IMR-90 (cell line): ENCODE measurements at regions not wholly inside any gene's neighbourhood (a gene's known extent, or its start where the extent isn't known, plus 50 kb on each side); places are given as distances from the start of the nearest gene placed in this dataset.

Experiments used
- ATAC-seq: fragments of 200-7000 bp; cut with Tn5 transposase; 2 replicates; pipeline ENCODE4 v1.9.1; 2020; ENCODE audit warnings: low read depth, mild to moderate bottlenecking, moderate library complexity
- BruUV-seq: library from RNA; stranded (reverse); fragments of 400-500 nt; replicated peaks from 2 replicates; lab custom pipeline; 2021; lab: Mats Ljungman, UMichigan
- CTCF ChIA-PET: fragments of 300-600 bp; formaldehyde crosslinking; extraction: SDS; loops from one replicate; lab custom pipeline; 2021; ENCODE audit warnings: antibody characterized with exemption; lab: Yijun Ruan, JAX
- POLR2A ChIA-PET: fragments of 300-600 bp; sonication (Branson Sonifier 250); formaldehyde crosslinking; loops from one replicate; lab custom pipeline; 2022; ENCODE audit warnings: antibody characterized with exemption; ENCODE audit not compliant: unreplicated experiment; lab: Charles Lee
- DNase-seq: peaks from one replicate; pipeline ENCODE4 v3.0.0; 2013
- H2AFZ ChIP-seq: replicated peaks from 2 replicates; pipeline ENCODE3; 2013; ENCODE audit warnings: low read length, mild to moderate bottlenecking; ENCODE audit not compliant: poor library complexity
- H2AK5ac ChIP-seq: 2 replicates; pipeline ENCODE4 v1.6.1; 2013; ENCODE audit warnings: low read depth, low read length, inconsistent platforms
- H2AK9ac ChIP-seq: replicated peaks from 2 replicates; pipeline ENCODE3; 2013; ENCODE audit warnings: mild to moderate bottlenecking, low read depth, low read length, moderate library complexity; ENCODE audit not compliant: poor library complexity
- H2BK120ac ChIP-seq: 2 replicates; pipeline ENCODE4 v1.6.1; 2013; ENCODE audit warnings: low read depth, low read length, inconsistent platforms
- H2BK15ac ChIP-seq: 3 replicates; pipeline ENCODE4 v1.6.1; 2013; ENCODE audit warnings: low read depth, low read length, inconsistent platforms
- H2BK20ac ChIP-seq: 2 replicates; pipeline ENCODE4 v1.6.1; 2013; ENCODE audit warnings: low read depth, mild to moderate bottlenecking, inconsistent platforms, low read length, moderate library complexity
- H2BK5ac ChIP-seq: 2 replicates; pipeline ENCODE4 v1.6.1; 2013; ENCODE audit warnings: mild to moderate bottlenecking, low read depth, low read length, inconsistent platforms; ENCODE audit not compliant: poor library complexity, severe bottlenecking
- H3K14ac ChIP-seq: replicated peaks from 2 replicates; pipeline ENCODE4 v1.6.1; 2013; ENCODE audit warnings: low read depth, low read length, inconsistent platforms
- H3K18ac ChIP-seq: 2 replicates; pipeline ENCODE4 v1.6.1; 2013; ENCODE audit warnings: low read depth, low read length, control low read depth
- H3K23ac ChIP-seq: 2 replicates; pipeline ENCODE4 v1.6.1; 2013; ENCODE audit warnings: low read depth, low read length, inconsistent platforms
- H3K27ac ChIP-seq: 2 replicates; pipeline ENCODE4 v1.5.1; 2013; ENCODE audit warnings: mild to moderate bottlenecking, control low read depth, low read length; ENCODE audit not compliant: insufficient read depth
- H3K27me3 ChIP-seq: 2 replicates; pipeline ENCODE4 v1.6.1; 2013; ENCODE audit warnings: low read length; ENCODE audit not compliant: control insufficient read depth, insufficient read depth
- H3K36me3 ChIP-seq: 2 replicates; pipeline ENCODE4 v1.6.1; 2013; ENCODE audit warnings: low read length, mixed read lengths; ENCODE audit not compliant: control insufficient read depth, insufficient read depth
- H3K4ac ChIP-seq: 2 replicates; pipeline ENCODE4 v1.6.1; 2013; ENCODE audit warnings: low read depth, low read length, inconsistent platforms
- H3K4me1 ChIP-seq: 2 replicates; pipeline ENCODE4 v1.6.1; 2013; ENCODE audit warnings: low read length, mixed read lengths; ENCODE audit not compliant: control insufficient read depth, insufficient read depth
- H3K4me2 ChIP-seq: 2 replicates; pipeline ENCODE4 v1.6.1; 2013; ENCODE audit warnings: low read depth, mild to moderate bottlenecking, control low read depth, low read length, moderate library complexity
- H3K4me3 ChIP-seq: 2 replicates; pipeline ENCODE4 v1.5.1; 2013; ENCODE audit warnings: low read depth, mild to moderate bottlenecking, control low read depth, low read length, moderate library complexity; ENCODE audit not compliant: insufficient read depth
- H3K56ac ChIP-seq: 2 replicates; pipeline ENCODE4 v1.6.1; 2013; ENCODE audit warnings: low read length, inconsistent platforms; ENCODE audit not compliant: insufficient read depth; ENCODE audit errors: extremely low read depth
- H3K79me1 ChIP-seq, 2 experiments: 2 replicates each; pipeline ENCODE4 v1.6.1; 2013; ENCODE audit warnings: low read length in 2 of 2, inconsistent platforms in 1 of 2, low read depth in 1 of 2
- H3K9ac ChIP-seq: 2 replicates; pipeline ENCODE4 v1.6.1; 2013; ENCODE audit warnings: low read depth, low read length, control low read depth
- H3K9me1 ChIP-seq: 2 replicates; pipeline ENCODE4 v1.6.1; 2013; ENCODE audit warnings: low read length, inconsistent platforms; ENCODE audit not compliant: insufficient read depth
- H3K9me3 ChIP-seq: 2 replicates; pipeline ENCODE4 v1.6.1; 2013; ENCODE audit warnings: low read length; ENCODE audit not compliant: control insufficient read depth, insufficient read depth
- H4K20me1 ChIP-seq: 2 replicates; pipeline ENCODE4 v1.6.1; 2013; ENCODE audit warnings: low read length, inconsistent platforms; ENCODE audit not compliant: insufficient read depth
- H4K5ac ChIP-seq: 2 replicates; pipeline ENCODE4 v1.6.1; 2013; ENCODE audit warnings: mild to moderate bottlenecking, low read depth, low read length, control low read depth
- H4K8ac ChIP-seq, 2 experiments: 2 replicates each; pipeline ENCODE4 v1.6.1; 2013; ENCODE audit warnings: low read depth in 2 of 2, low read length in 2 of 2, control low read depth in 1 of 2, inconsistent platforms in 1 of 2
- H4K91ac ChIP-seq: 2 replicates; pipeline ENCODE4 v1.6.1; 2013; ENCODE audit warnings: low read depth, low read length, inconsistent platforms; ENCODE audit not compliant: insufficient read depth
- CEBPB ChIP-seq: IDR thresholded peaks from 2 replicates; pipeline ENCODE4 v1.6.1; 2012; ENCODE audit warnings: low read depth, low read length, improper control_type of control experiment
- CHD1 ChIP-seq: IDR thresholded peaks from 2 replicates; pipeline ENCODE4 v1.6.1; 2012; ENCODE audit warnings: low read depth, low read length, improper control_type of control experiment
- FOS ChIP-seq: fragments of 150-350 bp; IDR thresholded peaks from 2 replicates; pipeline ENCODE4 v1.6.1; 2016; ENCODE audit warnings: low read depth, low read length
- MAFK ChIP-seq: IDR thresholded peaks from 2 replicates; pipeline ENCODE4 v1.6.1; 2012; ENCODE audit warnings: low read depth, low read length, improper control_type of control experiment
- MAZ ChIP-seq: IDR thresholded peaks from 2 replicates; pipeline ENCODE4 v1.6.1; 2012; ENCODE audit warnings: low read depth, mild to moderate bottlenecking, low read length, improper control_type of control experiment, moderate library complexity, borderline replicate concordance
- MXI1 ChIP-seq: IDR thresholded peaks from 2 replicates; pipeline ENCODE4 v1.6.1; 2012; ENCODE audit warnings: low read depth, mild to moderate bottlenecking, low read length, moderate library complexity, borderline replicate concordance
- NFE2L2 ChIP-seq: fragments of 150-350 bp; IDR thresholded peaks from 2 replicates; pipeline ENCODE4 v1.6.1; 2016; ENCODE audit warnings: low read depth, mild to moderate bottlenecking, low read length
- POLR2A ChIP-seq: IDR thresholded peaks from 2 replicates; pipeline ENCODE4 v1.6.1; 2012; ENCODE audit warnings: mild to moderate bottlenecking, low read depth, low read length
- RAD21 ChIP-seq: IDR thresholded peaks from 2 replicates; pipeline ENCODE4 v1.6.1; 2012; ENCODE audit warnings: low read length, improper control_type of control experiment
- RCOR1 ChIP-seq: IDR thresholded peaks from 2 replicates; pipeline ENCODE4 v1.6.1; 2012; ENCODE audit warnings: mild to moderate bottlenecking, low read length, improper control_type of control experiment; ENCODE audit not compliant: insufficient replicate concordance
- RFX5 ChIP-seq: IDR thresholded peaks from 2 replicates; pipeline ENCODE4 v1.8.0; 2012; ENCODE audit warnings: low read depth, mild to moderate bottlenecking, low read length, moderate library complexity
- SMC3 ChIP-seq: fragments of 150-350 bp; IDR thresholded peaks from 2 replicates; pipeline ENCODE4 v1.6.1; 2016; ENCODE audit warnings: low read depth, mild to moderate bottlenecking, antibody characterized with exemption, low read length, moderate library complexity
- WGBS, 2 experiments: methylation state at CpG; one replicate each; pipeline versions ENCODE4 v1.1.5 to v1.1.7; 2013; ENCODE audit warnings: missing lambda C conversion rate in 2 of 2; ENCODE audit not compliant: insufficient read length in 1 of 2; ENCODE audit errors: extremely low coverage in 2 of 2; 5-methylcytosine and 5-hydroxymethylcytosine counted together
- dilution Hi-C: fragments of 300-500 bp; cut with HindIII; formaldehyde crosslinking; loops from one replicate; pipeline ENCODE4 v1.14.3; 2018; ENCODE audit warnings: low sequenced_read_pairs; ENCODE audit not compliant: unreplicated experiment
- in situ Hi-C: fragments of 300-500 bp; cut with MboI; formaldehyde crosslinking; loops from 3 replicates; pipeline ENCODE4 v1.14.3; 2019; ENCODE audit warnings: low sequenced_read_pairs, inconsistent platforms, mixed read lengths
- intact Hi-C: fragments of 100-400 bp; cut with micrococcal nuclease; formaldehyde crosslinking; loops from 2 replicates; pipeline ENCODE4 v1.10.0; 2022
- TF ChIP-seq, protein P1 (sequence below): fragments of 150-350 bp; IDR thresholded peaks from 2 replicates; pipeline ENCODE4 v1.6.1; 2017; ENCODE audit warnings: mild to moderate bottlenecking, antibody characterized with exemption, low read length, low read depth
- TF ChIP-seq, protein P2 (sequence below): fragments of 150-350 bp; IDR thresholded peaks from 2 replicates; pipeline ENCODE4 v1.6.1; 2016; ENCODE audit warnings: low read depth, mild to moderate bottlenecking, low read length, moderate library complexity, borderline replicate concordance
- TF ChIP-seq, protein P3 (sequence below): conservative IDR thresholded peaks from 2 replicates; pipeline ENCODE4 v1.5.1; 2012; ENCODE audit warnings: mild to moderate bottlenecking, low read depth, low read length, improper control_type of control experiment

DNA sequence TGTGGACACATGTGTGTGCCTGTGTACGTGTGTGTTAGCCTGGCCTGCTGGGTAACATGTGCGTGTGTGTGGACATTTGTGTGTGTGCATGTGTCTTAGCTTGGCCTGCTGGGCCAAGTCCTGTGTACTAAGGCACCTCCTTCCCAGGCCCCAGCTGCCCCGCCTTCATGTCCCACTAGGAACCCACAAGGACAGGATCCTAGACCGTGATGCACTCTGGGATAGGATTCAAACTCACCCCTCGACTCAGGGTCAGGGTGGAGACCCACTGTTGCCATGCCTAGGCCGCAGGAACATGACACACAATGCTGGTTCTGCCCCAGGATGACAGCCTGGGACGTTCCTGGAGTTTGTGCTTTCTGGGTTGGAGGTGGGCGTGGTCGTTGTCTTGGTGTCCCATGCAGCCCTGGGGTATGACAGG, 89.9 kb upstream of the TMPRSS2 start:
- no TSS peak for BruUV-seq
- Histone ChIP-seq H4K20me1 (no peaks in the 10 kb centered on the region), H2BK15ac (no peak overlapping the region), H3K9ac (no peak overlapping the region), H3K27ac (no peak overlapping the region), H3K18ac (no peak overlapping the region), H2AK5ac (no peak overlapping the region), H3K4me3 (no peak overlapping the region), H2BK5ac (no peak overlapping the region), H3K9me3 (no peaks in the 10 kb centered on the region), H2AFZ (no peak overlapping the region), H2BK120ac (no peak overlapping the region), H3K4me1 (no peaks in the 10 kb centered on the region), H3K4ac (no peak overlapping the region), H2AK9ac (no peak overlapping the region), H4K5ac (no peak overlapping the region), H3K23ac (no peak overlapping the region), H3K14ac (no peak overlapping the region), H3K79me1 (no peaks in the 10 kb centered on the region), H4K8ac (no peak overlapping the region), H3K27me3 (peaks cover 24% of the 10 kb centered on the region), H3K4me2 (no peak overlapping the region), H4K91ac (no peak overlapping the region), H2BK20ac (no peak overlapping the region), H3K56ac (no peak overlapping the region), H3K9me1 (no peaks in the 10 kb centered on the region), H3K36me3 (no peaks in the 10 kb centered on the region)
- in situ Hi-C loops (no loop called here), dilution Hi-C loops (no loop called here), intact Hi-C loops (no loop called here)
- ChIA-PET POLR2A (no interaction called here), CTCF (no interaction called here)
- TF ChIP-seq MXI1: no peak
- no peak for TF ChIP-seq SMC3
- no peak for TF ChIP-seq RAD21
- TF ChIP-seq, protein P1, sequence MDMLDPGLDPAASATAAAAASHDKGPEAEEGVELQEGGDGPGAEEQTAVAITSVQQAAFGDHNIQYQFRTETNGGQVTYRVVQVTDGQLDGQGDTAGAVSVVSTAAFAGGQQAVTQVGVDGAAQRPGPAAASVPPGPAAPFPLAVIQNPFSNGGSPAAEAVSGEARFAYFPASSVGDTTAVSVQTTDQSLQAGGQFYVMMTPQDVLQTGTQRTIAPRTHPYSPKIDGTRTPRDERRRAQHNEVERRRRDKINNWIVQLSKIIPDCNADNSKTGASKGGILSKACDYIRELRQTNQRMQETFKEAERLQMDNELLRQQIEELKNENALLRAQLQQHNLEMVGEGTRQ: no peak
- no peak for TF ChIP-seq MAZ
- no peak for TF ChIP-seq FOS
- no peak for TF ChIP-seq RFX5
- TF ChIP-seq POLR2A: no peak
- no peak for TF ChIP-seq CEBPB
- TF ChIP-seq RCOR1: no peak
- TF ChIP-seq, protein P2, sequence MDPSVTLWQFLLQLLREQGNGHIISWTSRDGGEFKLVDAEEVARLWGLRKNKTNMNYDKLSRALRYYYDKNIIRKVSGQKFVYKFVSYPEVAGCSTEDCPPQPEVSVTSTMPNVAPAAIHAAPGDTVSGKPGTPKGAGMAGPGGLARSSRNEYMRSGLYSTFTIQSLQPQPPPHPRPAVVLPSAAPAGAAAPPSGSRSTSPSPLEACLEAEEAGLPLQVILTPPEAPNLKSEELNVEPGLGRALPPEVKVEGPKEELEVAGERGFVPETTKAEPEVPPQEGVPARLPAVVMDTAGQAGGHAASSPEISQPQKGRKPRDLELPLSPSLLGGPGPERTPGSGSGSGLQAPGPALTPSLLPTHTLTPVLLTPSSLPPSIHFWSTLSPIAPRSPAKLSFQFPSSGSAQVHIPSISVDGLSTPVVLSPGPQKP: no peak
- no peak for TF ChIP-seq NFE2L2
- no peak for TF ChIP-seq CHD1
- TF ChIP-seq, protein P3, sequence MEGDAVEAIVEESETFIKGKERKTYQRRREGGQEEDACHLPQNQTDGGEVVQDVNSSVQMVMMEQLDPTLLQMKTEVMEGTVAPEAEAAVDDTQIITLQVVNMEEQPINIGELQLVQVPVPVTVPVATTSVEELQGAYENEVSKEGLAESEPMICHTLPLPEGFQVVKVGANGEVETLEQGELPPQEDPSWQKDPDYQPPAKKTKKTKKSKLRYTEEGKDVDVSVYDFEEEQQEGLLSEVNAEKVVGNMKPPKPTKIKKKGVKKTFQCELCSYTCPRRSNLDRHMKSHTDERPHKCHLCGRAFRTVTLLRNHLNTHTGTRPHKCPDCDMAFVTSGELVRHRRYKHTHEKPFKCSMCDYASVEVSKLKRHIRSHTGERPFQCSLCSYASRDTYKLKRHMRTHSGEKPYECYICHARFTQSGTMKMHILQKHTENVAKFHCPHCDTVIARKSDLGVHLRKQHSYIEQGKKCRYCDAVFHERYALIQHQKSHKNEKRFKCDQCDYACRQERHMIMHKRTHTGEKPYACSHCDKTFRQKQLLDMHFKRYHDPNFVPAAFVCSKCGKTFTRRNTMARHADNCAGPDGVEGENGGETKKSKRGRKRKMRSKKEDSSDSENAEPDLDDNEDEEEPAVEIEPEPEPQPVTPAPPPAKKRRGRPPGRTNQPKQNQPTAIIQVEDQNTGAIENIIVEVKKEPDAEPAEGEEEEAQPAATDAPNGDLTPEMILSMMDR: no peak
- TF ChIP-seq MAFK: no peak
- WGBS, 2 experiments: no CpG with 5 or more reads among the region's 9 CpGs
- ATAC-seq: no peak
- DNase-seq: no peak
